T-helper 9 cell (primary cell): ENCODE measurements at regions not wholly inside any gene's neighbourhood (a gene's known extent, or its start where the extent isn't known, plus 50 kb on each side); places are given as distances from the start of the nearest gene placed in this dataset.

ENCODE experiments used
- DNase-seq: peaks from one replicate; pipeline ENCODE4 v3.0.0-alpha.2; 2020

- DNase-seq, result no peak
These were observed 239.4 kb upstream of the FBXL7 start for GRCh38 chr5:15260356-15261268.

- no peak for DNase-seq
These were observed 243.5 kb upstream of the FBXL7 start for GRCh38 chr5:15256485-15256884.

GRCh38 chr5:15255576-15255975 lies 244.4 kb upstream of the FBXL7 start:
- no peak for DNase-seq

- DNase-seq, result no peak
These were observed 245.4 kb upstream of the FBXL7 start for GRCh38 chr5:15254607-15255006.

GRCh38 chr5:15252331-15252730 lies 247.6 kb upstream of the FBXL7 start:
- no peak for DNase-seq

GRCh38 chr5:15249152-15249551 lies 250.8 kb upstream of the FBXL7 start:
- DNase-seq, result no peak

- DNase-seq, result no peak
These were observed 251.2 kb upstream of the FBXL7 start for GRCh38 chr5:15248731-15249130.

- no peak for DNase-seq
These were observed 254.1 kb upstream of the FBXL7 start for GRCh38 chr5:15245913-15246312.

- no peak for DNase-seq
These were observed 256.5 kb upstream of the FBXL7 start for GRCh38 chr5:15243301-15244020.

- DNase-seq, result no peak
These were observed 258.7 kb upstream of the FBXL7 start for GRCh38 chr5:15241216-15241821.

GRCh38 chr5:15238006-15238405 lies 262.0 kb upstream of the FBXL7 start:
- DNase-seq, result no peak

GRCh38 chr5:15236911-15237508 lies 263.0 kb upstream of the FBXL7 start:
- DNase-seq, result no peak

- DNase-seq, result no peak
These were observed 265.1 kb upstream of the FBXL7 start for GRCh38 chr5:15234911-15235310.

GRCh38 chr5:15234366-15234765 lies 265.6 kb upstream of the FBXL7 start:
- no peak for DNase-seq

- no peak for DNase-seq
These were observed 266.4 kb upstream of the FBXL7 start for GRCh38 chr5:15233566-15233965.

- no peak for DNase-seq
These were observed 277.8 kb upstream of the FBXL7 start for GRCh38 chr5:15222156-15222555.

GRCh38 chr5:15220642-15221173 lies 279.3 kb upstream of the FBXL7 start:
- no peak for DNase-seq

- DNase-seq, result no peak
These were observed 284.9 kb upstream of the FBXL7 start for GRCh38 chr5:15215056-15215455.

- DNase-seq, result no peak
These were observed 286.0 kb upstream of the FBXL7 start for GRCh38 chr5:15214010-15214409.

GRCh38 chr5:15209053-15209762 lies 290.8 kb upstream of the FBXL7 start:
- DNase-seq, result no peak

GRCh38 chr5:15206133-15206532 lies 293.8 kb upstream of the FBXL7 start:
- DNase-seq, result no peak

GRCh38 chr5:15203376-15203775 lies 296.6 kb upstream of the FBXL7 start:
- DNase-seq, result no peak
